ENCODE measurements at regions not wholly inside any gene's neighbourhood (a gene's known extent, or its start where the extent isn't known, plus 50 kb on each side); places are given as distances from the start of the nearest gene placed in this dataset.

- no peak overlapping the region for H3K9ac ChIP-seq (ENCODE audit: low read length)
- H3K79me2 ChIP-seq (ENCODE audit: control insufficient read depth, insufficient read depth, low read length): no peaks in the 10 kb centered on the region
- WGBS (ENCODE audit: insufficient coverage): 81% methylated on average over 5 of the region's 5 CpGs
- ChIA-PET CTCF (no interaction called here), POLR2A (no interaction called here)
- H3K27me3 Mint-ChIP-seq: no peaks in the 10 kb centered on the region
- intact Hi-C loops (cut with micrococcal nuclease): no loop called here
- ATAC-seq (ENCODE audit: low read depth): no peak
- H3K4me3 Mint-ChIP-seq: no peak overlapping the region
- H3K27ac Mint-ChIP-seq: no peak overlapping the region
- H3K36me3 ChIP-seq (replicated peaks in 1 of 2; ENCODE audit: control extremely low read depth in 1 of 2, control insufficient read depth in 1 of 2, extremely low read depth in 1 of 2, insufficient read depth in 2 of 2, low read length in 1 of 2): no peaks in the 10 kb centered on the region
- no peaks in the 10 kb centered on the region for H3K4me1 ChIP-seq (ENCODE audit: control insufficient read depth in 2 of 2, insufficient read depth in 2 of 2, low read length in 2 of 2)
- no peak overlapping the region for H3K27ac ChIP-seq (ENCODE audit: low read length in 2 of 2)
- no peak overlapping the region for H3K4me2 ChIP-seq (replicated peaks; ENCODE audit: low read depth, low read length, poor library complexity, severe bottlenecking)
- H3K27me3 ChIP-seq (replicated peaks in 1 of 4; ENCODE audit: control extremely low read depth in 1 of 4, control insufficient read depth in 3 of 4, insufficient read depth in 4 of 4, low read length in 3 of 4): no peaks in the 10 kb centered on the region
- no peak for TF ChIP-seq EZH2 (IDR thresholded peaks at IDR 0.05; ENCODE audit: borderline replicate concordance, insufficient read depth, low read depth, low read length, poor library complexity, severe bottlenecking)
- no peak for TF ChIP-seq CTCF (IDR thresholded peaks at IDR 0.05)
- H2AFZ ChIP-seq (ENCODE audit: insufficient read depth, low read depth, low read length, poor library complexity, severe bottlenecking): no peak overlapping the region
- H3K4me3 ChIP-seq (ENCODE audit: control extremely low read depth in 1 of 5, extremely low read depth in 1 of 5, insufficient read depth in 1 of 5, low read depth in 2 of 5, low read length in 4 of 5): no peak overlapping the region
- peaks cover 2% of the 10 kb centered on the region for H3K9me3 Mint-ChIP-seq (ENCODE audit: insufficient read depth)
- no peaks in the 10 kb centered on the region for H4K20me1 ChIP-seq (ENCODE audit: control insufficient read depth, insufficient read depth, low read length, poor library complexity, severe bottlenecking)
- DNase-seq: no peak
- H3K4me1 Mint-ChIP-seq: no peaks in the 10 kb centered on the region
- H3K9me3 ChIP-seq (ENCODE audit: control extremely low read depth in 1 of 3, control insufficient read depth in 2 of 3, insufficient read depth in 1 of 3, low read length in 2 of 3): no peaks in the 10 kb centered on the region
These were observed 1183.6 kb downstream of the NSUN3 start for GRCh38 chr3:95246413-95246812.

- peaks cover 4% of the 10 kb centered on the region for H3K9me3 Mint-ChIP-seq (ENCODE audit: insufficient read depth)
- no peak overlapping the region for H3K4me3 Mint-ChIP-seq
These were observed 1191.2 kb downstream of the NSUN3 start for GRCh38 chr3:95254061-95254460.

More at GRCh38 chr3:95254061-95254460, 1191.2 kb downstream of the NSUN3 start:
- Histone ChIP-seq H3K4me1 (ENCODE audit: control insufficient read depth in 2 of 2, insufficient read depth in 2 of 2, low read length in 2 of 2) (no peaks in the 10 kb centered on the region), H3K79me2 (ENCODE audit: control insufficient read depth, insufficient read depth, low read length) (no peaks in the 10 kb centered on the region), H3K4me2 (replicated peaks; ENCODE audit: low read depth, low read length, poor library complexity, severe bottlenecking) (no peak overlapping the region), H2AFZ (ENCODE audit: insufficient read depth, low read depth, low read length, poor library complexity, severe bottlenecking) (no peak overlapping the region), H3K4me3 (ENCODE audit: control extremely low read depth in 1 of 5, extremely low read depth in 1 of 5, insufficient read depth in 1 of 5, low read depth in 2 of 5, low read length in 4 of 5) (no peak overlapping the region), H3K9ac (ENCODE audit: low read length) (no peak overlapping the region), H3K27ac (ENCODE audit: low read length in 2 of 2) (no peak overlapping the region), H4K20me1 (ENCODE audit: control insufficient read depth, insufficient read depth, low read length, poor library complexity, severe bottlenecking) (no peaks in the 10 kb centered on the region), H3K36me3 (replicated peaks in 1 of 2; ENCODE audit: control extremely low read depth in 1 of 2, control insufficient read depth in 1 of 2, extremely low read depth in 1 of 2, insufficient read depth in 2 of 2, low read length in 1 of 2) (no peaks in the 10 kb centered on the region), H3K9me3 (ENCODE audit: control extremely low read depth in 1 of 3, control insufficient read depth in 2 of 3, insufficient read depth in 1 of 3, low read length in 2 of 3) (peaks cover 0 to 7% (median 0%) of the 10 kb centered on the region in 3 donors), H3K27me3 (replicated peaks in 1 of 4; ENCODE audit: control extremely low read depth in 1 of 4, control insufficient read depth in 3 of 4, insufficient read depth in 4 of 4, low read length in 3 of 4) (no peaks in the 10 kb centered on the region)
- ChIA-PET CTCF (no interaction called here), POLR2A (no interaction called here)
- Mint-ChIP-seq H3K27ac (no peak overlapping the region), H3K27me3 (no peaks in the 10 kb centered on the region), H3K4me1 (no peaks in the 10 kb centered on the region)
- TF ChIP-seq EZH2 (IDR thresholded peaks at IDR 0.05; ENCODE audit: borderline replicate concordance, insufficient read depth, low read depth, low read length, poor library complexity, severe bottlenecking) (no peak), CTCF (IDR thresholded peaks at IDR 0.05) (no peak)
- ATAC-seq (ENCODE audit: low read depth) (no peak), DNase-seq (no peak)
- intact Hi-C loops (cut with micrococcal nuclease): no loop called here

All from B cell (primary cell).